ENCODE measurements at regions not wholly inside any gene's neighbourhood (a gene's known extent, or its start where the extent isn't known, plus 50 kb on each side); places are given as distances from the start of the nearest gene placed in this dataset.
"Not testable (repeated sequence)": the region's sequence is repeated elsewhere in the genome, so short reads cannot be mapped to it uniquely, and the experiment has no call there.

DNA sequence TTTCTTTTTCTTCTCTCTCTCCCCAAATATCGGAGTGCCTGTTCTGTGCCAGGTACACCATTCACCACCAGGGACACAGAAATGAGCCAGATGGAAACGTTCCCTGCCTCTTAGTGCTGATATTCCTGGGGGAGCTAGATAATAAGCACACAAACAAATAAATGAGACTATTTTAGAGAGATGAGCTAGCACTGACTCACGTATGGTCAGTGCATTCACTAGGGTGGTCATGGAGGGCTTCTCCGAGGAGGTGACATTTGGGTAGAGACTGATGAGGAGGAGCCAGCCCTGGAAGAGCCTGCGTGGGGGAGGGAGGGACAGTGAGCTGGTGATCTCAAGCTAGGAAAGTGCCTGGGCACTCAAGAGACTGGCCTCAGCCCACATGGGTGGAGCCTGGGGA, 252.3 kb upstream of the KCNG1 start:
- TF ChIP-seq, protein P1, sequence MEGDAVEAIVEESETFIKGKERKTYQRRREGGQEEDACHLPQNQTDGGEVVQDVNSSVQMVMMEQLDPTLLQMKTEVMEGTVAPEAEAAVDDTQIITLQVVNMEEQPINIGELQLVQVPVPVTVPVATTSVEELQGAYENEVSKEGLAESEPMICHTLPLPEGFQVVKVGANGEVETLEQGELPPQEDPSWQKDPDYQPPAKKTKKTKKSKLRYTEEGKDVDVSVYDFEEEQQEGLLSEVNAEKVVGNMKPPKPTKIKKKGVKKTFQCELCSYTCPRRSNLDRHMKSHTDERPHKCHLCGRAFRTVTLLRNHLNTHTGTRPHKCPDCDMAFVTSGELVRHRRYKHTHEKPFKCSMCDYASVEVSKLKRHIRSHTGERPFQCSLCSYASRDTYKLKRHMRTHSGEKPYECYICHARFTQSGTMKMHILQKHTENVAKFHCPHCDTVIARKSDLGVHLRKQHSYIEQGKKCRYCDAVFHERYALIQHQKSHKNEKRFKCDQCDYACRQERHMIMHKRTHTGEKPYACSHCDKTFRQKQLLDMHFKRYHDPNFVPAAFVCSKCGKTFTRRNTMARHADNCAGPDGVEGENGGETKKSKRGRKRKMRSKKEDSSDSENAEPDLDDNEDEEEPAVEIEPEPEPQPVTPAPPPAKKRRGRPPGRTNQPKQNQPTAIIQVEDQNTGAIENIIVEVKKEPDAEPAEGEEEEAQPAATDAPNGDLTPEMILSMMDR (IDR thresholded peaks at IDR 0.05) = no peak
- no peaks in the 10 kb centered on the region for H3K36me3 ChIP-seq (ENCODE audit: control insufficient read depth, insufficient read depth, low read length)
- no peak overlapping the region for H3K27ac ChIP-seq
- no peaks in the 10 kb centered on the region for H3K27me3 ChIP-seq (ENCODE audit: control insufficient read depth, insufficient read depth, low read length)
- no peak overlapping the region for H2AFZ ChIP-seq
- H3K9me3 ChIP-seq (ENCODE audit: control insufficient read depth, low read length) = no peaks in the 10 kb centered on the region
- no peaks in the 10 kb centered on the region for H3K79me2 ChIP-seq
- no peak overlapping the region for H3K4me3 ChIP-seq (ENCODE audit: low read depth, low read length)
- no peak overlapping the region for H3K4me2 ChIP-seq (ENCODE audit: low read length)
- no peak overlapping the region for H3K9ac ChIP-seq
- no peaks in the 10 kb centered on the region for H3K4me1 ChIP-seq

DNA sequence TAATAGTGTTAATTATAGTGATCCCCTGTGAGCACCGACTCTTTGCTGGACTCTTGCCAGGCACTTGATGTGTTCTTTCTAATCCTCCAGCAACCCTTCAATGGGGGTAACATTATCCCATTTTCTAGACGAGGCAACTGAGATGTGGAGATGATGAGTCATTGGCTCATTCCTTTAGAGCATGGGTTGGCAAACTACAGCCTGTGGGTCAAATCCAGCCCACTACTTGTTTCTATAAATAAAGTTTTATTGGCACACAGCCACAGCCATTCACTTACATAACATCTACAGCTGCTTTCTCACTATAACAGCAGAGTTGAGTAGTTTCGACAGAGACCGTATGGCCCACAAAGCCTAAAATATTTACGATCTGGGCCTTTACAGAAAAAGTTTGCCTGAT, 249.5 kb upstream of the KCNG1 start:
- H3K9me3 ChIP-seq (ENCODE audit: control insufficient read depth, low read length) = no peaks in the 10 kb centered on the region
- H3K9ac ChIP-seq = no peak overlapping the region
- TF ChIP-seq, protein P1 (IDR thresholded peaks at IDR 0.05) = no peak
- no peak overlapping the region for H2AFZ ChIP-seq
- H3K4me3 ChIP-seq (ENCODE audit: low read depth, low read length) = no peak overlapping the region
- H3K36me3 ChIP-seq (ENCODE audit: control insufficient read depth, insufficient read depth, low read length) = no peaks in the 10 kb centered on the region
- H3K27ac ChIP-seq = no peak overlapping the region
- no peaks in the 10 kb centered on the region for H3K4me1 ChIP-seq
- H3K79me2 ChIP-seq = no peaks in the 10 kb centered on the region
- H3K4me2 ChIP-seq (ENCODE audit: low read length) = no peak overlapping the region
- H3K27me3 ChIP-seq (ENCODE audit: control insufficient read depth, insufficient read depth, low read length) = no peaks in the 10 kb centered on the region

DNA sequence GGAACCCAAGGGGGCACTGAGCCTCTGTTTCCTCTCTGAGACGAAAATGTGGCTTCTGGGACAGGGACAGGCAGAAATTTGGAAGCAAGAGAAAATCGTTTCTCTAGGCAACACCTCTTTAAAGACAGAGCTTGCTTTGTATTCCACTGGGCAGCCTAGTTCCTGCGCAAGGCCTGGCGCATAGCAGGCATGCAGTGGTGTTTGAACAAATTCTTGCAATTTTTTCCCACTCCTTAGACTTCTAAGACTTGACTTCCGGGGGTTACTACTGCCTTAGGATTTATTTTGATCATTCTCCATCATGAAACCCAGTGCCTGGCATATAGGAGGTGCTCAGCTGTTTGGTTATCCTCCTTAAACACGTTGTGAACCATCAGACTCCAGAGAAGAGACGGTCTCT, 249.0 kb upstream of the KCNG1 start:
- Histone ChIP-seq H3K79me2 (no peaks in the 10 kb centered on the region), H3K27me3 (ENCODE audit: control insufficient read depth, insufficient read depth, low read length) (no peaks in the 10 kb centered on the region), H3K9ac (no peak overlapping the region), H3K9me3 (ENCODE audit: control insufficient read depth, low read length) (no peaks in the 10 kb centered on the region), H2AFZ (no peak overlapping the region), H3K4me1 (no peaks in the 10 kb centered on the region), H3K4me2 (ENCODE audit: low read length) (no peak overlapping the region), H3K27ac (no peak overlapping the region), H3K4me3 (ENCODE audit: low read depth, low read length) (no peak overlapping the region), H3K36me3 (ENCODE audit: control insufficient read depth, insufficient read depth, low read length) (no peaks in the 10 kb centered on the region)
- TF ChIP-seq, protein P1 (IDR thresholded peaks at IDR 0.05) = no peak

DNA sequence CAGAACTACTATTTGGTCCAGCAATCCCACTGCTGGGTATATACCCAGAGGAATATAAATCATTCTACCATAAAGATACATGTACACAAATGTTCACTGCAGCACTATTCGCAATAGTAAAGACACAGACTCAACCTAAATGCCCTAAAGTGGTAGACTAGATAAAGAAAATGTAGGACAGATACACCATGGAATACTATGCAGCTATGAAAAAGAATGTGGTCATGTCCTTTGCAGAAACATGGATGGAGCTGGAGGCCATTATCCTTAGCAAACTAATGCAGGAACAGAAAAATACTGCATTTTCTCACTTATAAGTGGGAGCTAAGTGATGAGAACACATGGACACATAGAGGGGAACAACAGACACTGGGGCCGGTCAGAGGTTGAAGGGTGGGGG, 248.4 kb upstream of the KCNG1 start:
- H3K9me3 ChIP-seq (ENCODE audit: control insufficient read depth, low read length); H3K4me3 ChIP-seq (ENCODE audit: low read depth, low read length); H3K36me3 ChIP-seq (ENCODE audit: control insufficient read depth, insufficient read depth, low read length); H3K4me1 ChIP-seq; H3K4me2 ChIP-seq (ENCODE audit: low read length); H3K79me2 ChIP-seq; H3K27ac ChIP-seq; H3K9ac ChIP-seq; H2AFZ ChIP-seq; H3K27me3 ChIP-seq (ENCODE audit: control insufficient read depth, insufficient read depth, low read length): not testable (repeated sequence)

DNA sequence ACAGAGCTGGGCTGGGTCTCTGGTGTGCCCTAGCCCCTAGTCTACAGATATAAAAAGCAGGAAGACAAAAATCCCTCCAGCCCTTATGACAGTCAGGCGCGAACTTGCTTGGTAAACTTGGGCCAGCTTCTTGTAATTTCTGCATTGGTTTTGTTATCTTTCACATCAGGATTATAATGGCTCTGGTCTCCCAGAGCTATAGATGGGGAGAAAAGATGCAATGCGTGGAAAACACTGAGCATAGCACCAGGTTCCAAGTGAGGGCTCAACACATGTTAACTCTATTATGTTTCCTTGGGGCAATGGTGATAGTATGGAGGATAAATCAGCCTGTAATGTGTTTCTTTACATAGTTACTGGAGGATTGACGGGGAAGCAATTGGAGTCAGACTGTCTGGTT, 246.8 kb upstream of the KCNG1 start:
- Histone ChIP-seq H3K4me1 (no peaks in the 10 kb centered on the region), H3K27me3 (ENCODE audit: control insufficient read depth, insufficient read depth, low read length) (no peaks in the 10 kb centered on the region), H3K9ac (no peak overlapping the region), H3K36me3 (ENCODE audit: control insufficient read depth, insufficient read depth, low read length) (no peaks in the 10 kb centered on the region), H3K4me3 (ENCODE audit: low read depth, low read length) (no peak overlapping the region), H3K27ac (no peak overlapping the region), H3K9me3 (ENCODE audit: control insufficient read depth, low read length) (no peaks in the 10 kb centered on the region), H2AFZ (no peak overlapping the region), H3K4me2 (ENCODE audit: low read length) (no peak overlapping the region), H3K79me2 (no peaks in the 10 kb centered on the region)
- TF ChIP-seq, protein P1 (IDR thresholded peaks at IDR 0.05) = no peak

All from parathyroid adenoma (tissue), 2 donors.